Large intestine (tissue), 3 donors: ENCODE measurements at regions not wholly inside any gene's neighbourhood (a gene's known extent, or its start where the extent isn't known, plus 50 kb on each side); places are given as distances from the start of the nearest gene placed in this dataset.
A peak's percentile ranks its signal among the peaks of the same experiment; 100 is the strongest.

Source experiments
- DNase-seq, 2 donors: peaks; one replicate each; pipeline versions ENCODE4 v3.0.0 to v3.0.0-alpha.2; 2013
- H3K27ac ChIP-seq: one replicate; pipeline ENCODE4 v1.5.1; 2013; ENCODE audit warnings: low read length
- H3K27me3 ChIP-seq: 2 replicates; pipeline ENCODE4 v1.6.1; 2013; ENCODE audit warnings: low read length; ENCODE audit not compliant: control insufficient read depth, insufficient read depth
- H3K36me3 ChIP-seq: 2 replicates; pipeline ENCODE4 v1.6.1; 2013; ENCODE audit warnings: low read length; ENCODE audit not compliant: control insufficient read depth, insufficient read depth
- H3K4me1 ChIP-seq: one replicate; pipeline ENCODE4 v1.6.1; 2013; ENCODE audit warnings: low read length; ENCODE audit not compliant: control insufficient read depth, insufficient read depth
- H3K4me3 ChIP-seq: one replicate; pipeline ENCODE4 v1.5.1; 2013; ENCODE audit warnings: low read length
- H3K9me3 ChIP-seq: one replicate; pipeline ENCODE4 v1.6.1; 2013; ENCODE audit warnings: mild to moderate bottlenecking, low read depth, low read length, moderate library complexity; ENCODE audit not compliant: control insufficient read depth
- WGBS: methylation state at CpG from one replicate; pipeline ENCODE4 v1.1.5; 2013; ENCODE audit warnings: low lambda C conversion rate; ENCODE audit not compliant: insufficient coverage; 5-methylcytosine and 5-hydroxymethylcytosine counted together

DNA sequence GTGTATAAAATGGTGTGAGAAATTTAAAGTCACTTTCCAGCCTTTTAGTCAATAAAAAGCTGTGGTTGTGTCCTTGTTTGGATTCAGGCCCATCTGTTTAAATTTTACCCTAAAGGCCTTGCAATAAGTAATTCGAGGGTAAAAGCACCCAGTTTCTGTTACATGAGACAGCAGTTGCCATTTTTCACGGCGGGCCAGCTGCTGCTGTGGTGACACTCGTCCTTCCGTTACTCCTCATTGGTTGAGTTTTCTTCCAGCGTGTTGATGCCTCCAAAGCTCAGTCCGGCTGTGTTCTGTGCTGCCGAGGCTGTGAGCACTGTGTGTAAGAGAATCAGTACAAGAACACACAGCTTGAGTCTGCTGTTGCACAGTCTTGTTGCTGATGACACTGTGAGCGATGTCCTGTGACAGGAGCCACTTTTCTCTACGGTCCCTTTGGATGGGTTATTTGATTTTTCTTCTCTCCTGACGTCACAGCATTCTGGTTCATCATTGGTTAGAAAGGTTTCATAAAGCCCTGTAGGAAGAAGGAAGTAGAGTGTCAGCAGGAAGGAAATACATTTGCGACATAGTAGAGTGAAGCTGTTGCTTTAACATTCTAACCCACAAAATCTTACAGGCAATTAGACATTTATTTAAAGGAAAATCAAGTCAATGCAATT is 602.5 kb upstream of the ARGLU1 start:
- Histone ChIP-seq H3K4me3 (no peak overlapping the region), H3K9me3 (no peaks in the 10 kb centered on the region), H3K27me3 (no peaks in the 10 kb centered on the region), H3K4me1 (no peaks in the 10 kb centered on the region), H3K36me3 (no peaks in the 10 kb centered on the region), H3K27ac (no peak overlapping the region)
- DNase-seq = no peak
- WGBS = 100% methylated on average over 3 of the region's 12 CpGs

DNA sequence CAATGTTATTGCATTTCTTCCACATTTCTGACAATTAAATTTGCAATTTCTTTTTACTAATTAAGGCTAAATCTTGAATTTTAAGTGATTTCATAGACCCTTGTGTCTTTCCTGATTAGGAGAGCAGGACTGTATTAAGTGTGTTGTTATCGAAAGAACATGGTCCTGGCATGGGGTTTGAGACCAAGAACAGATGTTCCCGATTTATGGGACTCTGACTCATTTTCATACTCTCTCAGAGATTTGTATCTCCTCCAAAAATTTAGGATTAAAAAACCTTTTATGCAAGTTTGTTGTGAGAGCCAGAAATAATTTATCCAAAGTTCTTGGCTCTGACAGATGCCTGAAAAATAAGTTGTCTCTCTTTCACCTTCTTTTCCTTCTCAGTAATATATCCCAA is 589.3 kb upstream of the ARGLU1 start:
- H3K4me3 ChIP-seq = no peak overlapping the region
- H3K27me3 ChIP-seq = no peaks in the 10 kb centered on the region
- H3K4me1 ChIP-seq = no peaks in the 10 kb centered on the region
- no peak overlapping the region for H3K27ac ChIP-seq
- WGBS = 83% methylated on average over 1 of the region's 2 CpGs
- H3K9me3 ChIP-seq = no peaks in the 10 kb centered on the region
- H3K36me3 ChIP-seq = no peaks in the 10 kb centered on the region
- no peak for DNase-seq

DNA sequence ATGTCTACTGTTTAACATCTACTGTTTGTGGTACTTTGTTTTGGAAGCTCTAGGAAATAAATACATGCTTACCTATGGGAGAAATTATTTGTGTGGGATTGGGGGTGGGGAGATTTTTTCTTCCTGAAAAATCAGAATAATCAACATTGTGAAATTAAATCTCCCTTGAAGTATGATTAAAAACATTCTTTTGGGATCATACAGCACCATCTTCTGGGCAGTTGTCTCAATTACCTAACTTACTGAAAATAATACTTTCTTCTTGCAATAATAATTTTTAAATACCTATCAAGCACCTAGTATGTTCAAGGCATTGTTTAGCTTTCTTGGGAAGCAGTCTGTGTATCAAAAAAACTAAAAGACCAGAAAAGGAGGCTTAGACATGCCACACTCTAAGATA is 576.5 kb upstream of the ARGLU1 start:
- DNase-seq = no peak
- Histone ChIP-seq H3K4me3 (no peak overlapping the region), H3K27ac (no peak overlapping the region), H3K36me3 (no peaks in the 10 kb centered on the region), H3K9me3 (no peaks in the 10 kb centered on the region), H3K27me3 (no peaks in the 10 kb centered on the region), H3K4me1 (no peaks in the 10 kb centered on the region)

DNA sequence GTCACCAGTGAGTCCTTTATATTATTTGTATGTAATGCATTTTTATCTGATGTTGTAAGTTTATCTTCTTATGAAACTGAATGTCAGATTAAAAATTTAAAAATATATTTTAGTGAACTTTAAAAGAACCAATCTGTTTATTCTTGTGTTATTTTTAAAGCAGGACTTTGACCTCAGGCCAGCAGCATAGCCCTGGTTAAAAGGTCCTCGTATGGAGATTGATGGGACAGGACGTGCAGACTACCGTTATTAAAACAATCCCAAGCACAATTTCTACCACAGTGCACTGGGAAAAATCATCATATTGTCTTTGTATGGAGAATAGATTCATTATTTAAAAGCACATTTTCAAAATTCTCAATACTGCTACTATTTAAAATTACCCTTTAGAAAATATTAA is 573.8 kb upstream of the ARGLU1 start:
- no peak overlapping the region for H3K27ac ChIP-seq
- DNase-seq = no peak
- H3K4me1 ChIP-seq = no peaks in the 10 kb centered on the region
- no peaks in the 10 kb centered on the region for H3K9me3 ChIP-seq
- no peaks in the 10 kb centered on the region for H3K36me3 ChIP-seq
- 40% methylated on average over 1 of the region's 3 CpGs for WGBS
- H3K4me3 ChIP-seq = no peak overlapping the region
- H3K27me3 ChIP-seq = no peaks in the 10 kb centered on the region

DNA sequence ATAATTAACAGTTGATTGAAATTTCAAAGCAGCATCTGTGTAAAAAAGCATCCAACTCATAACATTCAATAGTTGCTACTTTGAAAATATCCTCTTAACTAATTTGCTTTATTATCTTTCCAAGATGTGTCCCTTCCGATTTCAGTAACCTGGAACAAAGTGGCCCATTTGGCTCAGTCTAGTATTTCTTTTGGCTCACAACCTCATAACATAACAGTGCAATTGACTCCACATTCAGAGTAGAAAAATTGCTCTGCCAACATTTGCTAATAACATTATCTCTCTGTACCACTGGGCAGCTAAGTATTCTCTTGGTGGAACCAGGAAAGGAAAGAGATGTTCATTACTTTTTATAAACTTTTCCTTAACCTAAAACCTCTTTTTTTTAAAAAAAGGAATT is 571.1 kb upstream of the ARGLU1 start:
- Histone ChIP-seq H3K27me3 (no peaks in the 10 kb centered on the region), H3K4me3 (no peak overlapping the region), H3K27ac (no peak overlapping the region), H3K9me3 (no peaks in the 10 kb centered on the region), H3K36me3 (no peaks in the 10 kb centered on the region), H3K4me1 (no peaks in the 10 kb centered on the region)
- 80% methylated on average over 1 of the region's 1 CpG for WGBS
- DNase-seq = no peak

DNA sequence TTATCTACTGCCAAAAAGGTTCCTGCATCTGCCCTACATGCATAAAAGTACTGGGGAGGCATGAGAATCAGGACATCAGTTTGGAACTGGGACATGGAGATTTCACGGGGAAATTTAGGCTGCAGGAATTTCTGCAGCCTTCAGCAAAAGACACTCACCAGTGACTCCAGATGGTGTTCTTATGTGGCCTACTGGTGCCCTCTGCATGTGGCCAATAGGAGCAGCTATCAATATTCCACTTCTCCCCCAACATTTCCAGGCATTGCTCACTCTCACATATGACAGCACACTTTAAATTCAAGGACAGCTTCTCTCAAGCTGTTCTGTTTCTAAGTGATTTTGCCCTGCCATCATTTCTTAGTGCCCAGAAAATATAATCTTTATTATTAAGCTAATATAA is 570.5 kb upstream of the ARGLU1 start:
- H3K4me1 ChIP-seq = no peaks in the 10 kb centered on the region
- H3K9me3 ChIP-seq = no peaks in the 10 kb centered on the region
- no peaks in the 10 kb centered on the region for H3K27me3 ChIP-seq
- H3K4me3 ChIP-seq = no peak overlapping the region
- no peak for DNase-seq
- WGBS = no CpG with 5 or more reads among the region's 1 CpG
- H3K27ac ChIP-seq = no peak overlapping the region
- no peaks in the 10 kb centered on the region for H3K36me3 ChIP-seq

DNA sequence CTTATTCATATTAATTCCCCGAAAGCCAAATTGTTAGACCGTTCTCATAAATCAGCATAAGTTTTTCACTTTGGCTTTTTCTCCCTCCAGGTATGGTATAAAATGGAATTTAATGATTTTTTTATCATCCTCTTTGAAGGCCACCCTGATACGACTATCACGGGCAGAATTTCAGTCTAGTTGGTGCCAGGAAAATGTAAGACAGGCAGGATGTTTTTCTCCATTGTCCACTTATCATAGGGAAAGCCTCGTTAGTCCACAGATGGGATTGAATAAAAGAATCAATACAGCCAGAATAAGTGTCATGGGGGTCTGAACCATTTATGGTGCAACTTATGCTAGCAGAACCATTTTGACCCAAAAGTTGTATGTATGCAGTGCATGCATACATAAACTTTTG is 566.0 kb upstream of the ARGLU1 start:
- no peaks in the 10 kb centered on the region for H3K4me1 ChIP-seq
- no peaks in the 10 kb centered on the region for H3K36me3 ChIP-seq
- WGBS = 94% methylated on average over 3 of the region's 5 CpGs
- H3K27ac ChIP-seq = no peak overlapping the region
- no peaks in the 10 kb centered on the region for H3K9me3 ChIP-seq
- no peaks in the 10 kb centered on the region for H3K27me3 ChIP-seq
- H3K4me3 ChIP-seq = no peak overlapping the region
- DNase-seq = no peak

DNA sequence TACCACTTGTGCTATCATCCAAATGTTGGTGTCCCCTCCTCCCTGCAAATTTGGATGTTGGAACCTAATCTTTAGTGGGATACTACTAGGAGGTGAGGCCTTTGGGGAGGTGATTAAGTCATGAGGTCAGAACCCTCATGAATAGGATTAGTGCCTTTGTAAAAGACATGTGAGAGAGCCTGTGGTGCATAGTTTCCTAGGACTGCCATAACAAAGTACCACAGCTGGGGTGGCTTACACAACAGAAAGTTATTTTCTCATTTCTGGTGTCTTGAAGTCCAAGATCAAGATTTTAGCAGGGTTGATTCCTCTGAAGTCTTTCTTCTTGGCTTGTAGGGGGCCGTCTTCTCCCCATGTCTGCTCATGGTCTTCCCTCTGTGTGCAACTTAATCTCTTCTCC is 562.6 kb upstream of the ARGLU1 start:
- H3K9me3 ChIP-seq = no peaks in the 10 kb centered on the region
- H3K4me3 ChIP-seq = no peak overlapping the region
- no peak for DNase-seq
- H3K27ac ChIP-seq = no peak overlapping the region
- no peaks in the 10 kb centered on the region for H3K4me1 ChIP-seq
- WGBS = 100% methylated on average over 1 of the region's 1 CpG
- H3K27me3 ChIP-seq = no peaks in the 10 kb centered on the region
- no peaks in the 10 kb centered on the region for H3K36me3 ChIP-seq

DNA sequence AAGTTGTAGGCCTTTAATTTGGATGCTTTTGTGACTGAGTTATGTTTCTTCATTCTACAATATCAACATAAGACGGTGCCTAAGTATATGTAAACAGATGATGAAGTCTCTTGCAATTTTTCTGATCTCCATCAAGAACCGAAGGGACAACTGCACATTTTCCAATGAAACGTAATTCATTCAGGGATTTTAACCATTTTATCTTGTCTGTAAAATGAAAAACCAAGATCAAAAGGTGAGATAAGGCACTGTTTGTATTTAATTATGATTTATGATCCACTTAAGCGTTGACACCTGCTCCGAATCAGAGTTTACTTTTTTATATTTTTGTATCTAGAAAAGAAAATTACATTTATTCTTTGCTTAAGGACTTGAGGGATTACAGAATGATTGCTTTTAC is 556.8 kb upstream of the ARGLU1 start:
- Histone ChIP-seq H3K36me3 (no peaks in the 10 kb centered on the region), H3K4me3 (no peak overlapping the region), H3K4me1 (peaks cover 18% of the 10 kb centered on the region), H3K27me3 (no peaks in the 10 kb centered on the region), H3K9me3 (no peaks in the 10 kb centered on the region), H3K27ac (no peak overlapping the region)
- no peak for DNase-seq
- 77% methylated on average over 3 of the region's 5 CpGs for WGBS

DNA sequence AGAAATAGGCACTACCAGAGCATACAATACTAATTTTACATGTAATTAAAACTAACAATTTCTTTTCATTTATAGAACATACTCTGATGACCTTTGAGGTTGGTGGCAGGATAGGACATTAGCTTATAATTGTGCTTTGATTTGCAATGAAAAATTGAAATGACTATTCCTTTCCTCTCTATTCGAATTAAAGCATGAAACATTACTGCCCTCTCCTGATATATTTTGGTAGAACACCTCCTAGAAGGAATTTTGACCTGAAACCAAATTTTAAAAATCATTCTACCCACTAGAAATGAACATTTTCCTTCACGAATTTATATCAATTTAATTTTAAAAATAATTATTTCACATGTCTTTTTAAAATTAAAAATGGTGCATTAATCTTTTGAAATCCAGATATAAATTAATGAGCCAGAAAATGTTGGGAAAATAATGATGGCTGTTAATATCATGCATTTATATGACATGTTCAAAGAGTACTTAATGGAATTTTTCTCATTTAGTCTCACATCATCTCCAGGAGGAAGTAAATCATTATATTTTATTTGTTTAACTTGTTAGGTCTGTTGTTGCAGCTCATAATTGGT is 556.3 kb upstream of the ARGLU1 start:
- Histone ChIP-seq H3K36me3 (no peaks in the 10 kb centered on the region), H3K27ac (no peak overlapping the region), H3K4me1 (peaks cover 21% of the 10 kb centered on the region), H3K27me3 (no peaks in the 10 kb centered on the region), H3K4me3 (no peak overlapping the region), H3K9me3 (no peaks in the 10 kb centered on the region)
- no CpG with 5 or more reads among the region's 2 CpGs for WGBS
- peak; percentile 12 to 17 for DNase-seq

DNA sequence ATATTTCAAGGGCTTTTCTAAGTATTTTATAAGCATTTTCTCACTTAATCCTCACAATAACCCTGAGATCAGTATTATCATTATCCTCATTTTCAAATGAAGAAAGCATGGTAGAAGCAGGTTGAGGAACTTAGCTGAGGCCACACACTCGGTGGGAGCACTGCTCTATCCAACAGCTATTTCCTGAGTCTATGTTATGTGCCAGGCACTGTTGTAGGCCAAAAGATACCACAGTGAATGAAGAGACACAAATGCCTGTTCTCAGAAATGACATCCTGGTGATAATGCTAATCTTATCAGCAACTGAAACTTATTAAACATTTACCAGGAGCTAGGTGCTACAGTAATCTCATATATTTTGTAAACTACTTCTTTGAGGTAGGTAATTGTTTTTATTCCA is 553.9 kb upstream of the ARGLU1 start:
- H3K4me3 ChIP-seq = no peak overlapping the region
- H3K36me3 ChIP-seq = no peaks in the 10 kb centered on the region
- peak in 1 of 2 donors; percentile 22 for DNase-seq
- no CpG with 5 or more reads among the region's 1 CpG for WGBS
- no peaks in the 10 kb centered on the region for H3K27me3 ChIP-seq
- no peaks in the 10 kb centered on the region for H3K9me3 ChIP-seq
- peaks cover 21% of the 10 kb centered on the region for H3K4me1 ChIP-seq
- peak overlapping the region; percentile 67 for H3K27ac ChIP-seq
